SH-SY5Y (cell line): ENCODE measurements at regions not wholly inside any gene's neighbourhood (a gene's known extent, or its start where the extent isn't known, plus 50 kb on each side); places are given as distances from the start of the nearest gene placed in this dataset.

Source experiments
- GATA2 ChIP-seq: IDR thresholded peaks from 2 replicates; pipeline ENCODE4 v1.6.1; 2011; ENCODE audit warnings: mild to moderate bottlenecking, low read depth, low read length
- GATA3 ChIP-seq: IDR thresholded peaks from 2 replicates; pipeline ENCODE4 v1.6.1; 2011; ENCODE audit warnings: low read depth, mild to moderate bottlenecking, low read length, moderate library complexity

GRCh38 chr1:59004755-59005154, 220.9 kb upstream of the JUN start:
- TF ChIP-seq GATA2 (no peak), GATA3 (no peak)
